SW480 (cell line): ENCODE measurements at regions not wholly inside any gene's neighbourhood (a gene's known extent, or its start where the extent isn't known, plus 50 kb on each side); places are given as distances from the start of the nearest gene placed in this dataset.

Experiments
- DNase-seq: peaks from one replicate; pipeline ENCODE4 v3.0.0-alpha.2; 2016; ENCODE audit warnings: low spot score

GRCh38 chr14:32254952-32255679, 52.0 kb upstream of the RNU6-8 start:
- DNase-seq = peak; percentile 60

- DNase-seq = no peak
These were observed 52.7 kb upstream of the RNU6-8 start for GRCh38 chr14:32255789-32256188.

GRCh38 chr14:32256576-32256975, 53.5 kb upstream of the RNU6-8 start:
- DNase-seq = no peak

- no peak for DNase-seq
These were observed 55.4 kb upstream of the RNU6-8 start for GRCh38 chr14:32258336-32258993.

- DNase-seq = peak; percentile 84
These were observed 56.4 kb upstream of the RNU6-8 start for GRCh38 chr14:32259368-32260013.

GRCh38 chr14:32263939-32264567, 61.0 kb upstream of the RNU6-8 start:
- DNase-seq = no peak

- DNase-seq = no peak
These were observed 62.5 kb upstream of the RNU6-8 start for GRCh38 chr14:32265584-32265983.

- DNase-seq = peak; percentile 20
These were observed 51.1 kb upstream of the AKAP6 start for GRCh38 chr14:32277998-32278397.
